ENCODE measurements at regions not wholly inside any gene's neighbourhood (a gene's known extent, or its start where the extent isn't known, plus 50 kb on each side); places are given as distances from the start of the nearest gene placed in this dataset.

GRCh38 chr11:44456544-44457300, 108.7 kb upstream of the CD82 start:
- Histone ChIP-seq H3K4me3 (ENCODE audit: low read depth in 1 of 2, low read length in 2 of 2) (no peak overlapping the region), H3K4me2 (ENCODE audit: insufficient read depth, low read length) (no peak overlapping the region), H3K4me1 (ENCODE audit: insufficient read depth, low read length) (no peaks in the 10 kb centered on the region), H3K9me3 (ENCODE audit: insufficient read depth, low read length, severe bottlenecking) (no peaks in the 10 kb centered on the region), H2AFZ (ENCODE audit: low read depth, low read length) (no peak overlapping the region), H3K27me3 (ENCODE audit: insufficient read depth, low read length, poor library complexity) (peaks cover 6% of the 10 kb centered on the region), H3K79me2 (ENCODE audit: insufficient read depth, low read length) (no peaks in the 10 kb centered on the region), H3K36me3 (ENCODE audit: insufficient read depth, low read length) (no peaks in the 10 kb centered on the region), H4K20me1 (ENCODE audit: insufficient read depth, low read length) (0 out of 2 replicates have a peak, but pooled peaks cover 3% of the 10 kb centered on the region), H3K27ac (ENCODE audit: low read length) (no peak overlapping the region), H3K9ac (ENCODE audit: low read depth, low read length) (no peak overlapping the region)
- no peak for TF ChIP-seq EZH2 (IDR thresholded peaks at IDR 0.05; ENCODE audit: borderline replicate concordance, low read depth, low read length, severe bottlenecking)
- no peak for TF ChIP-seq CTCF (IDR thresholded peaks at IDR 0.05; ENCODE audit: borderline replicate concordance, extremely low read depth, low read length, poor library complexity, severe bottlenecking)
- DNase-seq = no peak
- no peak for ATAC-seq (ENCODE audit: insufficient read depth, low read depth)

- H3K4me3 ChIP-seq (ENCODE audit: low read depth in 1 of 2, low read length in 2 of 2) = no peak overlapping the region
- no peaks in the 10 kb centered on the region for H3K36me3 ChIP-seq (ENCODE audit: insufficient read depth, low read length)
- H3K9ac ChIP-seq (ENCODE audit: low read depth, low read length) = no peak overlapping the region
- TF ChIP-seq CTCF (IDR thresholded peaks at IDR 0.05; ENCODE audit: borderline replicate concordance, extremely low read depth, low read length, poor library complexity, severe bottlenecking) (no peak), EZH2 (IDR thresholded peaks at IDR 0.05; ENCODE audit: borderline replicate concordance, low read depth, low read length, severe bottlenecking) (no peak)
- H3K27ac ChIP-seq (ENCODE audit: low read length) = no peak overlapping the region
- H3K79me2 ChIP-seq (ENCODE audit: insufficient read depth, low read length) = no peaks in the 10 kb centered on the region
- no peak for ATAC-seq (ENCODE audit: insufficient read depth, low read depth)
- H4K20me1 ChIP-seq (ENCODE audit: insufficient read depth, low read length) = 0 out of 2 replicates have a peak, but pooled peaks cover 3% of the 10 kb centered on the region
- H3K4me2 ChIP-seq (ENCODE audit: insufficient read depth, low read length) = no peak overlapping the region
- no peaks in the 10 kb centered on the region for H3K9me3 ChIP-seq (ENCODE audit: insufficient read depth, low read length, severe bottlenecking)
- no peak overlapping the region for H2AFZ ChIP-seq (ENCODE audit: low read depth, low read length)
- DNase-seq = no peak
- peaks cover 6% of the 10 kb centered on the region for H3K27me3 ChIP-seq (ENCODE audit: insufficient read depth, low read length, poor library complexity)
- H3K4me1 ChIP-seq (ENCODE audit: insufficient read depth, low read length) = no peaks in the 10 kb centered on the region
These were observed 107.6 kb upstream of the CD82 start for GRCh38 chr11:44457862-44458261.

- ATAC-seq (ENCODE audit: insufficient read depth, low read depth) (no peak), DNase-seq (no peak)
- H3K9me3 ChIP-seq (ENCODE audit: insufficient read depth, low read length, severe bottlenecking) = no peaks in the 10 kb centered on the region
- no peaks in the 10 kb centered on the region for H4K20me1 ChIP-seq (ENCODE audit: insufficient read depth, low read length)
- no peak overlapping the region for H3K9ac ChIP-seq (ENCODE audit: low read depth, low read length)
- peaks cover 5% of the 10 kb centered on the region for H3K27me3 ChIP-seq (ENCODE audit: insufficient read depth, low read length, poor library complexity)
- no peak overlapping the region for H3K4me3 ChIP-seq (ENCODE audit: low read depth in 1 of 2, low read length in 2 of 2)
- no peaks in the 10 kb centered on the region for H3K36me3 ChIP-seq (ENCODE audit: insufficient read depth, low read length)
- no peak for TF ChIP-seq CTCF (IDR thresholded peaks at IDR 0.05; ENCODE audit: borderline replicate concordance, extremely low read depth, low read length, poor library complexity, severe bottlenecking)
- no peak for TF ChIP-seq EZH2 (IDR thresholded peaks at IDR 0.05; ENCODE audit: borderline replicate concordance, low read depth, low read length, severe bottlenecking)
- H3K4me1 ChIP-seq (ENCODE audit: insufficient read depth, low read length) = no peaks in the 10 kb centered on the region
- H3K27ac ChIP-seq (ENCODE audit: low read length) = no peak overlapping the region
- no peak overlapping the region for H3K4me2 ChIP-seq (ENCODE audit: insufficient read depth, low read length)
- H3K79me2 ChIP-seq (ENCODE audit: insufficient read depth, low read length) = no peaks in the 10 kb centered on the region
- no peak overlapping the region for H2AFZ ChIP-seq (ENCODE audit: low read depth, low read length)
These were observed 101.7 kb upstream of the CD82 start for GRCh38 chr11:44463751-44464150.
